ENCODE measurements at regions not wholly inside any gene's neighbourhood (a gene's known extent, or its start where the extent isn't known, plus 50 kb on each side); places are given as distances from the start of the nearest gene placed in this dataset.

DNA sequence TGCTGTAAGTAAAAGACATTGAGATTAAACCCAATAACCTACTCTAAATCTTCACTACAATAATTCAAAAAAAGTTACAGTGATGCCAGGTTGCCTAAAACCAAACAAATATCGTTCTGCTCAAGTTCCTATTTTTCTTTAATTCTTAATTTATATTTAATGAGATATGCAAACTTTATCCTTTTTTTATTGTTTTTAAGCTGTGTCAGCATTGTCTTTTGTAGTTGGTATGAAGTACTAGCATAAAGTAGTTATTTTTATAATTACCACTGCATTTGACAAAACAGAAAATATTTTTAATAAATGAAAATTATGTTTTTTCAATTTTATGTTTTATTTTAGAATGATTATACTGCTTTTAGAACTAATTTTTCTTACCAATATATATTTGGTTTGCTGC lies 1431.1 kb upstream of the PCDH7 start:
- ATAC-seq: no peak
- H3K36me3 ChIP-seq (ENCODE audit: insufficient read depth): no peaks in the 10 kb centered on the region
- H2AFZ ChIP-seq: no peak overlapping the region
- H3K27me3 Mint-ChIP-seq (ENCODE audit: insufficient read depth, low read depth, poor library complexity): peaks cover 1% of the 10 kb centered on the region
- no peak overlapping the region for H3K4me3 Mint-ChIP-seq
- H3K36me3 Mint-ChIP-seq (ENCODE audit: low read depth): no peaks in the 10 kb centered on the region
- TF ChIP-seq ZNF331 (CRISPR knock-in tag; IDR thresholded peaks at IDR 0.05; ENCODE audit: low read depth) (no peak), EZH2 (IDR thresholded peaks at IDR 0.05; ENCODE audit: low read depth, unreplicated experiment) (no peak)
- TF ChIP-seq, protein P1, sequence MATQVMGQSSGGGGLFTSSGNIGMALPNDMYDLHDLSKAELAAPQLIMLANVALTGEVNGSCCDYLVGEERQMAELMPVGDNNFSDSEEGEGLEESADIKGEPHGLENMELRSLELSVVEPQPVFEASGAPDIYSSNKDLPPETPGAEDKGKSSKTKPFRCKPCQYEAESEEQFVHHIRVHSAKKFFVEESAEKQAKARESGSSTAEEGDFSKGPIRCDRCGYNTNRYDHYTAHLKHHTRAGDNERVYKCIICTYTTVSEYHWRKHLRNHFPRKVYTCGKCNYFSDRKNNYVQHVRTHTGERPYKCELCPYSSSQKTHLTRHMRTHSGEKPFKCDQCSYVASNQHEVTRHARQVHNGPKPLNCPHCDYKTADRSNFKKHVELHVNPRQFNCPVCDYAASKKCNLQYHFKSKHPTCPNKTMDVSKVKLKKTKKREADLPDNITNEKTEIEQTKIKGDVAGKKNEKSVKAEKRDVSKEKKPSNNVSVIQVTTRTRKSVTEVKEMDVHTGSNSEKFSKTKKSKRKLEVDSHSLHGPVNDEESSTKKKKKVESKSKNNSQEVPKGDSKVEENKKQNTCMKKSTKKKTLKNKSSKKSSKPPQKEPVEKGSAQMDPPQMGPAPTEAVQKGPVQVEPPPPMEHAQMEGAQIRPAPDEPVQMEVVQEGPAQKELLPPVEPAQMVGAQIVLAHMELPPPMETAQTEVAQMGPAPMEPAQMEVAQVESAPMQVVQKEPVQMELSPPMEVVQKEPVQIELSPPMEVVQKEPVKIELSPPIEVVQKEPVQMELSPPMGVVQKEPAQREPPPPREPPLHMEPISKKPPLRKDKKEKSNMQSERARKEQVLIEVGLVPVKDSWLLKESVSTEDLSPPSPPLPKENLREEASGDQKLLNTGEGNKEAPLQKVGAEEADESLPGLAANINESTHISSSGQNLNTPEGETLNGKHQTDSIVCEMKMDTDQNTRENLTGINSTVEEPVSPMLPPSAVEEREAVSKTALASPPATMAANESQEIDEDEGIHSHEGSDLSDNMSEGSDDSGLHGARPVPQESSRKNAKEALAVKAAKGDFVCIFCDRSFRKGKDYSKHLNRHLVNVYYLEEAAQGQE (IDR thresholded peaks at IDR 0.05; ENCODE audit: unreplicated experiment): no peak
- TF ChIP-seq, protein P2, sequence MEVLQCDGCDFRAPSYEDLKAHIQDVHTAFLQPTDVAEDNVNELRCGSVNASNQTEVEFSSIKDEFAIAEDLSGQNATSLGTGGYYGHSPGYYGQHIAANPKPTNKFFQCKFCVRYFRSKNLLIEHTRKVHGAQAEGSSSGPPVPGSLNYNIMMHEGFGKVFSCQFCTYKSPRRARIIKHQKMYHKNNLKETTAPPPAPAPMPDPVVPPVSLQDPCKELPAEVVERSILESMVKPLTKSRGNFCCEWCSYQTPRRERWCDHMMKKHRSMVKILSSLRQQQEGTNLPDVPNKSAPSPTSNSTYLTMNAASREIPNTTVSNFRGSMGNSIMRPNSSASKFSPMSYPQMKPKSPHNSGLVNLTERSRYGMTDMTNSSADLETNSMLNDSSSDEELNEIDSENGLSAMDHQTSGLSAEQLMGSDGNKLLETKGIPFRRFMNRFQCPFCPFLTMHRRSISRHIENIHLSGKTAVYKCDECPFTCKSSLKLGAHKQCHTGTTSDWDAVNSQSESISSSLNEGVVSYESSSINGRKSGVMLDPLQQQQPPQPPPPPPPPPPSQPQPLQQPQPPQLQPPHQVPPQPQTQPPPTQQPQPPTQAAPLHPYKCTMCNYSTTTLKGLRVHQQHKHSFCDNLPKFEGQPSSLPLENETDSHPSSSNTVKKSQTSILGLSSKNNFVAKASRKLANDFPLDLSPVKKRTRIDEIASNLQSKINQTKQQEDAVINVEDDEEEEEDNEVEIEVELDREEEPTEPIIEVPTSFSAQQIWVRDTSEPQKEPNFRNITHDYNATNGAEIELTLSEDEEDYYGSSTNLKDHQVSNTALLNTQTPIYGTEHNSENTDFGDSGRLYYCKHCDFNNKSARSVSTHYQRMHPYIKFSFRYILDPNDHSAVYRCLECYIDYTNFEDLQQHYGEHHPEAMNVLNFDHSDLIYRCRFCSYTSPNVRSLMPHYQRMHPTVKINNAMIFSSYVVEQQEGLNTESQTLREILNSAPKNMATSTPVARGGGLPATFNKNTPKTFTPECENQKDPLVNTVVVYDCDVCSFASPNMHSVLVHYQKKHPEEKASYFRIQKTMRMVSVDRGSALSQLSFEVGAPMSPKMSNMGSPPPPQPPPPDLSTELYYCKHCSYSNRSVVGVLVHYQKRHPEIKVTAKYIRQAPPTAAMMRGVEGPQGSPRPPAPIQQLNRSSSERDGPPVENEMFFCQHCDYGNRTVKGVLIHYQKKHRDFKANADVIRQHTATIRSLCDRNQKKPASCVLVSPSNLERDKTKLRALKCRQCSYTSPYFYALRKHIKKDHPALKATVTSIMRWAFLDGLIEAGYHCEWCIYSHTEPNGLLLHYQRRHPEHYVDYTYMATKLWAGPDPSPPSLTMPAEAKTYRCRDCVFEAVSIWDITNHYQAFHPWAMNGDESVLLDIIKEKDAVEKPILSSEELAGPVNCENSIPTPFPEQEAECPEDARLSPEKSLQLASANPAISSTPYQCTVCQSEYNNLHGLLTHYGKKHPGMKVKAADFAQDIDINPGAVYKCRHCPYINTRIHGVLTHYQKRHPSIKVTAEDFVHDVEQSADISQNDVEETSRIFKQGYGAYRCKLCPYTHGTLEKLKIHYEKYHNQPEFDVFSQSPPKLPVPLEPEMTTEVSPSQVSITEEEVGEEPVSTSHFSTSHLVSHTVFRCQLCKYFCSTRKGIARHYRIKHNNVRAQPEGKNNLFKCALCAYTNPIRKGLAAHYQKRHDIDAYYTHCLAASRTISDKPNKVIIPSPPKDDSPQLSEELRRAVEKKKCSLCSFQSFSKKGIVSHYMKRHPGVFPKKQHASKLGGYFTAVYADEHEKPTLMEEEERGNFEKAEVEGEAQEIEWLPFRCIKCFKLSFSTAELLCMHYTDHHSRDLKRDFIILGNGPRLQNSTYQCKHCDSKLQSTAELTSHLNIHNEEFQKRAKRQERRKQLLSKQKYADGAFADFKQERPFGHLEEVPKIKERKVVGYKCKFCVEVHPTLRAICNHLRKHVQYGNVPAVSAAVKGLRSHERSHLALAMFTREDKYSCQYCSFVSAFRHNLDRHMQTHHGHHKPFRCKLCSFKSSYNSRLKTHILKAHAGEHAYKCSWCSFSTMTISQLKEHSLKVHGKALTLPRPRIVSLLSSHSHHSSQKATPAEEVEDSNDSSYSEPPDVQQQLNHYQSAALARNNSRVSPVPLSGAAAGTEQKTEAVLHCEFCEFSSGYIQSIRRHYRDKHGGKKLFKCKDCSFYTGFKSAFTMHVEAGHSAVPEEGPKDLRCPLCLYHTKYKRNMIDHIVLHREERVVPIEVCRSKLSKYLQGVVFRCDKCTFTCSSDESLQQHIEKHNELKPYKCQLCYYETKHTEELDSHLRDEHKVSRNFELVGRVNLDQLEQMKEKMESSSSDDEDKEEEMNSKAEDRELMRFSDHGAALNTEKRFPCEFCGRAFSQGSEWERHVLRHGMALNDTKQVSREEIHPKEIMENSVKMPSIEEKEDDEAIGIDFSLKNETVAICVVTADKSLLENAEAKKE (CRISPR knock-in tag; IDR thresholded peaks at IDR 0.05): no peak
- H3K4me1 Mint-ChIP-seq: no peaks in the 10 kb centered on the region
- no peak overlapping the region for H3K4me2 ChIP-seq
- no peak overlapping the region for H3K27ac Mint-ChIP-seq
- H4K20me1 ChIP-seq (replicated peaks; ENCODE audit: insufficient read depth): no peaks in the 10 kb centered on the region
- H3K4me1 ChIP-seq (ENCODE audit: insufficient read depth): no peaks in the 10 kb centered on the region
- no peak overlapping the region for H3K4me3 ChIP-seq
- H3K9me3 Mint-ChIP-seq: no peaks in the 10 kb centered on the region
- H3K79me2 ChIP-seq (replicated peaks; ENCODE audit: insufficient read depth): no peaks in the 10 kb centered on the region
- H3F3A ChIP-seq (replicated peaks; ENCODE audit: low read depth): no peaks in the 10 kb centered on the region
- no peak overlapping the region for H3K27ac ChIP-seq (ENCODE audit: low read depth)
- H3K9me2 ChIP-seq (ENCODE audit: insufficient read depth): no peaks in the 10 kb centered on the region
- no peaks in the 10 kb centered on the region for H3K27me3 ChIP-seq (ENCODE audit: insufficient read depth)
- no peak for DNase-seq (ENCODE audit: low spot score)
